Hepatocyte (in vitro differentiated cells): ENCODE measurements at regions not wholly inside any gene's neighbourhood (a gene's known extent, or its start where the extent isn't known, plus 50 kb on each side); places are given as distances from the start of the nearest gene placed in this dataset.
"Not testable (repeated sequence)": the region's sequence is repeated elsewhere in the genome, so short reads cannot be mapped to it uniquely, and the experiment has no call there.

Experiments
- DNase-seq: peaks from one replicate; pipeline ENCODE4 v3.0.0-alpha.2; 2016; ENCODE audit warnings: low spot score
- H2AFZ ChIP-seq: fragments of 200-600 bp; sonication (generic); 2 replicates; pipeline ENCODE4 v1.6.0; 2016; ENCODE audit warnings: antibody characterized with exemption, mild to moderate bottlenecking
- H3K27ac ChIP-seq: fragments of 200-600 bp; sonication (generic); 2 replicates; pipeline ENCODE4 v1.5.1; 2016; ENCODE audit warnings: mild to moderate bottlenecking
- H3K27me3 ChIP-seq: fragments of 200-600 bp; sonication (generic); 2 replicates; pipeline ENCODE4 v1.6.1; 2016
- H3K36me3 ChIP-seq: fragments of 200-600 bp; sonication (generic); replicated peaks from 2 replicates; pipeline ENCODE4 v1.5.1; 2016; ENCODE audit warnings: low read depth; ENCODE audit not compliant: insufficient read depth
- H3K4me1 ChIP-seq: fragments of 200-600 bp; sonication (generic); 2 replicates; pipeline ENCODE4 v1.5.1; 2016; ENCODE audit warnings: mild to moderate bottlenecking, moderate library complexity; ENCODE audit not compliant: insufficient read depth
- H3K4me2 ChIP-seq: fragments of 200-600 bp; sonication (generic); 2 replicates; pipeline ENCODE4 v1.6.0; 2016
- H3K4me3 ChIP-seq: fragments of 200-600 bp; sonication (generic); 2 replicates; pipeline ENCODE4 v1.5.1; 2016; ENCODE audit warnings: mild to moderate bottlenecking
- H3K79me2 ChIP-seq: fragments of 200-600 bp; sonication (generic); 2 replicates; pipeline ENCODE4 v1.6.0; 2017; ENCODE audit warnings: mild to moderate bottlenecking
- H3K9me2 ChIP-seq: fragments of 200-600 bp; sonication (generic); replicated peaks from 2 replicates; pipeline ENCODE4 v1.6.0; 2017; ENCODE audit warnings: mild to moderate bottlenecking; ENCODE audit not compliant: insufficient read depth
- H3K9me3 ChIP-seq: fragments of 200-600 bp; sonication (generic); 2 replicates; pipeline ENCODE4 v1.5.1; 2016; ENCODE audit warnings: low read depth, mild to moderate bottlenecking
- H4K20me1 ChIP-seq: fragments of 200-600 bp; sonication (generic); 2 replicates; pipeline ENCODE4 v1.6.0; 2016; ENCODE audit warnings: mild to moderate bottlenecking; ENCODE audit not compliant: insufficient read depth, poor library complexity, severe bottlenecking
- EZH2 ChIP-seq: fragments of 200-600 bp; sonication (generic); IDR thresholded peaks from 2 replicates; pipeline ENCODE4 v1.6.1; 2016; ENCODE audit warnings: antibody characterized with exemption, mild to moderate bottlenecking, borderline replicate concordance
- EZH2phosphoT487 ChIP-seq: fragments of 200-600 bp; sonication (generic); IDR thresholded peaks from one replicate; pipeline ENCODE4 v1.6.1; 2018; ENCODE audit warnings: antibody characterized with exemption, mild to moderate bottlenecking, low read depth, moderate library complexity; ENCODE audit not compliant: unreplicated experiment, severe bottlenecking
- WGBS: methylation state at CpG from one replicate; pipeline ENCODE4 v1.1.6; 2016; ENCODE audit warnings: low lambda C conversion rate; ENCODE audit errors: missing lambda C conversion rate; 5-methylcytosine and 5-hydroxymethylcytosine counted together
- TF ChIP-seq, protein P1 (sequence below): fragments of 200-600 bp; sonication (generic); IDR thresholded peaks from 2 replicates; pipeline ENCODE4 v1.5.1; 2016; ENCODE audit warnings: antibody characterized with exemption, mild to moderate bottlenecking; ENCODE audit not compliant: poor library complexity

DNA sequence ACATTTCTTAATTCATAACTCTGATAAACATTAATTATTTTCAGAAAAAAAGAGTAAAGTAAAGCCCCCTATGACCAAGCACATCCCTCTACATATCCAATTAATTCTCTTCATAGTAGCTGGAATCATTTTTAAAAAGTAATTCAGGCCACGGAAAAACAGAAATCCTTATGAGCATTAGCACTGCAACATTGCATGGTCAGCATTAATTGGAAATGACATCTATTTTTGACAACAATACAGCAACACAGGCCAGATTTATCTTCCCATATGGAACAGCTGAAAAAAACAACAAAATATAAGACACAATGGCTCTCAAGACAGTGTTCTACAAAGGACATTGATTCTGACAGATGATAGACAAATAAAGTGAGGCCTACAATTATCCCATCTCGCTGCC lies 236.6 kb downstream of the TMA16 start:
- no peak overlapping the region for H2AFZ ChIP-seq
- H3K27ac ChIP-seq = no peak overlapping the region
- no peaks in the 10 kb centered on the region for H3K9me2 ChIP-seq
- H3K27me3 ChIP-seq = no peaks in the 10 kb centered on the region
- 89% methylated on average over 2 of the region's 2 CpGs for WGBS
- H4K20me1 ChIP-seq = no peaks in the 10 kb centered on the region
- no peak overlapping the region for H3K4me3 ChIP-seq
- no peaks in the 10 kb centered on the region for H3K79me2 ChIP-seq
- no peak for DNase-seq
- no peaks in the 10 kb centered on the region for H3K36me3 ChIP-seq
- TF ChIP-seq EZH2 (no peak), EZH2phosphoT487 (no peak)
- TF ChIP-seq, protein P1, sequence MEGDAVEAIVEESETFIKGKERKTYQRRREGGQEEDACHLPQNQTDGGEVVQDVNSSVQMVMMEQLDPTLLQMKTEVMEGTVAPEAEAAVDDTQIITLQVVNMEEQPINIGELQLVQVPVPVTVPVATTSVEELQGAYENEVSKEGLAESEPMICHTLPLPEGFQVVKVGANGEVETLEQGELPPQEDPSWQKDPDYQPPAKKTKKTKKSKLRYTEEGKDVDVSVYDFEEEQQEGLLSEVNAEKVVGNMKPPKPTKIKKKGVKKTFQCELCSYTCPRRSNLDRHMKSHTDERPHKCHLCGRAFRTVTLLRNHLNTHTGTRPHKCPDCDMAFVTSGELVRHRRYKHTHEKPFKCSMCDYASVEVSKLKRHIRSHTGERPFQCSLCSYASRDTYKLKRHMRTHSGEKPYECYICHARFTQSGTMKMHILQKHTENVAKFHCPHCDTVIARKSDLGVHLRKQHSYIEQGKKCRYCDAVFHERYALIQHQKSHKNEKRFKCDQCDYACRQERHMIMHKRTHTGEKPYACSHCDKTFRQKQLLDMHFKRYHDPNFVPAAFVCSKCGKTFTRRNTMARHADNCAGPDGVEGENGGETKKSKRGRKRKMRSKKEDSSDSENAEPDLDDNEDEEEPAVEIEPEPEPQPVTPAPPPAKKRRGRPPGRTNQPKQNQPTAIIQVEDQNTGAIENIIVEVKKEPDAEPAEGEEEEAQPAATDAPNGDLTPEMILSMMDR = no peak
- no peak overlapping the region for H3K4me2 ChIP-seq
- no peaks in the 10 kb centered on the region for H3K9me3 ChIP-seq
- no peaks in the 10 kb centered on the region for H3K4me1 ChIP-seq

- Histone ChIP-seq H2AFZ (no peak overlapping the region), H3K4me2 (no peak overlapping the region), H3K27ac (no peak overlapping the region), H3K27me3 (no peaks in the 10 kb centered on the region), H3K4me1 (no peaks in the 10 kb centered on the region), H4K20me1 (no peaks in the 10 kb centered on the region), H3K9me2 (no peaks in the 10 kb centered on the region), H3K9me3 (no peaks in the 10 kb centered on the region), H3K36me3 (no peaks in the 10 kb centered on the region), H3K79me2 (no peaks in the 10 kb centered on the region), H3K4me3 (no peak overlapping the region)
- DNase-seq = no peak
- no peak for TF ChIP-seq EZH2phosphoT487
- TF ChIP-seq EZH2 = no peak
- TF ChIP-seq, protein P1 = no peak
Observed at GRCh38 chr4:163732473-163732872, 238.0 kb downstream of the TMA16 start.

- TF ChIP-seq, protein P1 = no peak
- TF ChIP-seq EZH2phosphoT487 (no peak), EZH2 (no peak)
- WGBS = 93% methylated on average over 3 of the region's 3 CpGs
- Histone ChIP-seq H3K4me1 (no peaks in the 10 kb centered on the region), H3K4me2 (no peak overlapping the region), H3K36me3 (no peaks in the 10 kb centered on the region), H3K4me3 (no peak overlapping the region), H3K79me2 (no peaks in the 10 kb centered on the region), H3K9me3 (no peaks in the 10 kb centered on the region), H3K27ac (no peak overlapping the region), H3K9me2 (no peaks in the 10 kb centered on the region), H3K27me3 (no peaks in the 10 kb centered on the region), H2AFZ (no peak overlapping the region), H4K20me1 (no peaks in the 10 kb centered on the region)
- no peak for DNase-seq
Observed at GRCh38 chr4:163736876-163737275, 242.4 kb downstream of the TMA16 start.

- not testable (repeated sequence) for H3K36me3 ChIP-seq, H3K4me2 ChIP-seq, H3K4me1 ChIP-seq, H3K27ac ChIP-seq, DNase-seq, H3K9me3 ChIP-seq, H3K79me2 ChIP-seq, H3K9me2 ChIP-seq, H2AFZ ChIP-seq, H3K27me3 ChIP-seq, H3K4me3 ChIP-seq, H4K20me1 ChIP-seq
- WGBS = 88% methylated on average over 6 of the region's 7 CpGs
Observed at GRCh38 chr4:163737846-163738245, 243.4 kb downstream of the TMA16 start.
